Mesothelial cell of epicardium (in vitro differentiated cells): ENCODE measurements at regions not wholly inside any gene's neighbourhood (a gene's known extent, or its start where the extent isn't known, plus 50 kb on each side); places are given as distances from the start of the nearest gene placed in this dataset.

Experiments used
- DNase-seq, 2 experiments: peaks; one replicate each; pipeline ENCODE4 v3.0.0; 2021; ENCODE audit warnings: low spot score in 2 of 2; ENCODE audit not compliant: unreplicated experiment in 2 of 2
- H3K27ac Mint-ChIP-seq: 2 replicates; pipeline ENCODE4 v1.8.0; 2021; ENCODE audit warnings: mixed read lengths
- H3K27me3 Mint-ChIP-seq: 2 replicates; pipeline ENCODE4 v1.8.0; 2021; ENCODE audit warnings: low read depth, mixed read lengths
- H3K36me3 Mint-ChIP-seq: 2 replicates; pipeline ENCODE4 v1.8.0; 2021; ENCODE audit warnings: mixed read lengths
- H3K4me1 Mint-ChIP-seq: 2 replicates; pipeline ENCODE4 v1.8.0; 2021; ENCODE audit warnings: mixed read lengths
- H3K4me3 Mint-ChIP-seq: 2 replicates; pipeline ENCODE4 v1.8.0; 2021; ENCODE audit warnings: mild to moderate bottlenecking, moderate library complexity, mixed read lengths
- H3K9me3 Mint-ChIP-seq: 2 replicates; pipeline ENCODE4 v1.8.0; 2021; ENCODE audit warnings: mixed read lengths
- CTCF ChIP-seq: fragments of 200-600 bp; sonication (generic); IDR thresholded peaks from one replicate; pipeline ENCODE4 v1.5.0; 2021; ENCODE audit warnings: antibody characterized with exemption; ENCODE audit not compliant: unreplicated experiment

- no peak for DNase-seq
- H3K9me3 Mint-ChIP-seq = peaks cover 22% of the 10 kb centered on the region
- H3K36me3 Mint-ChIP-seq = peaks cover 10% of the 10 kb centered on the region
- TF ChIP-seq CTCF = no peak
- H3K27me3 Mint-ChIP-seq = no peaks in the 10 kb centered on the region
- no peaks in the 10 kb centered on the region for H3K4me1 Mint-ChIP-seq
- H3K27ac Mint-ChIP-seq = no peak overlapping the region
- no peak overlapping the region for H3K4me3 Mint-ChIP-seq
These were observed 148.1 kb downstream of the MAT2B start for GRCh38 chr5:163653526-163653925.

- H3K9me3 Mint-ChIP-seq = peaks cover 5% of the 10 kb centered on the region
These were observed 153.5 kb downstream of the MAT2B start for GRCh38 chr5:163658702-163659567.

GRCh38 chr5:163659568-163659902, 154.1 kb downstream of the MAT2B start:
- Mint-ChIP-seq H3K4me1 (no peaks in the 10 kb centered on the region), H3K27ac (no peak overlapping the region), H3K9me3 (no peaks in the 10 kb centered on the region), H3K4me3 (no peak overlapping the region), H3K27me3 (no peaks in the 10 kb centered on the region), H3K36me3 (no peaks in the 10 kb centered on the region)
- no peak for DNase-seq
- TF ChIP-seq CTCF = no peak

More at GRCh38 chr5:163658702-163659567, 153.5 kb downstream of the MAT2B start:
- DNase-seq = no peak
- TF ChIP-seq CTCF = no peak
- Mint-ChIP-seq H3K27ac (no peak overlapping the region), H3K36me3 (peaks cover 4% of the 10 kb centered on the region), H3K27me3 (no peaks in the 10 kb centered on the region), H3K4me1 (no peaks in the 10 kb centered on the region), H3K4me3 (no peak overlapping the region)

GRCh38 chr5:163660486-163660885, 155.1 kb downstream of the MAT2B start:
- H3K9me3 Mint-ChIP-seq = no peaks in the 10 kb centered on the region
- no peak overlapping the region for H3K4me3 Mint-ChIP-seq
- H3K36me3 Mint-ChIP-seq = no peaks in the 10 kb centered on the region

GRCh38 chr5:163661360-163661759, 155.9 kb downstream of the MAT2B start:
- Mint-ChIP-seq H3K9me3 (no peaks in the 10 kb centered on the region), H3K27me3 (no peaks in the 10 kb centered on the region), H3K27ac (no peak overlapping the region), H3K4me3 (no peak overlapping the region), H3K4me1 (no peaks in the 10 kb centered on the region), H3K36me3 (no peaks in the 10 kb centered on the region)
- no peak for TF ChIP-seq CTCF
- DNase-seq = no peak

More at GRCh38 chr5:163660486-163660885, 155.1 kb downstream of the MAT2B start:
- no peak for DNase-seq
- no peak for TF ChIP-seq CTCF
- Mint-ChIP-seq H3K27ac (no peak overlapping the region), H3K4me1 (no peaks in the 10 kb centered on the region), H3K27me3 (no peaks in the 10 kb centered on the region)
